ENCODE measurements at regions not wholly inside any gene's neighbourhood (a gene's known extent, or its start where the extent isn't known, plus 50 kb on each side); places are given as distances from the start of the nearest gene placed in this dataset.

- Mint-ChIP-seq H3K27me3 (ENCODE audit: low read depth) (no peaks in the 10 kb centered on the region), H3K27ac (no peak overlapping the region), H3K36me3 (no peaks in the 10 kb centered on the region), H3K4me3 (no peak overlapping the region), H3K9me3 (no peaks in the 10 kb centered on the region), H3K4me1 (no peaks in the 10 kb centered on the region)
- no peak for DNase-seq (ENCODE audit: low spot score in 2 of 2, unreplicated experiment in 2 of 2)
- no peak for TF ChIP-seq CTCF (IDR thresholded peaks at IDR 0.05; ENCODE audit: unreplicated experiment)
Observed at GRCh38 chr3:152710549-152710948, 124.4 kb upstream of the P2RY1 start.

DNA sequence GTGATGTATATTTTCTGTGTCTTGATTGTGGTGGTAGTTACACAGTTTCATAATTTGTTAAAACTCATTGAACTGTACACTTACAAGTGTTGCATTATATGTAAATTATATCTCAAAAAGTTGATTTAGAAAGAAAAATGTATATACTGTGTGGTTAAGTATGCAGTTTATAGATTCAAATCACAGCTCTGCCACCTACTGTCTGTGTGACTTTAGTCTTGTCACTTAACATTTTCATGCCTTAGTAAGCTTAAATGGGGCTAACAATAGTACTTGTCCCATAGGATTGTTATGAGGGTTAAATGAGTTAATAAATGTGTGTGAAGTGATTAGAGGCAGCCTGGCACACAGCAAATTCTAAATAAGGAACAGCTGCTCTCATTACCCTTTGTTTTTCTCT, 120.9 kb upstream of the P2RY1 start:
- no peaks in the 10 kb centered on the region for H3K36me3 Mint-ChIP-seq
- H3K9me3 Mint-ChIP-seq, result no peaks in the 10 kb centered on the region
- H3K4me3 Mint-ChIP-seq, result no peak overlapping the region
- H3K27me3 Mint-ChIP-seq (ENCODE audit: low read depth), result no peaks in the 10 kb centered on the region
- H3K27ac Mint-ChIP-seq, result no peak overlapping the region
- H3K4me1 Mint-ChIP-seq, result peaks cover 3% of the 10 kb centered on the region
- DNase-seq (ENCODE audit: low spot score in 2 of 2, unreplicated experiment in 2 of 2), result no peak
- no peak for TF ChIP-seq CTCF (IDR thresholded peaks at IDR 0.05; ENCODE audit: unreplicated experiment)

DNA sequence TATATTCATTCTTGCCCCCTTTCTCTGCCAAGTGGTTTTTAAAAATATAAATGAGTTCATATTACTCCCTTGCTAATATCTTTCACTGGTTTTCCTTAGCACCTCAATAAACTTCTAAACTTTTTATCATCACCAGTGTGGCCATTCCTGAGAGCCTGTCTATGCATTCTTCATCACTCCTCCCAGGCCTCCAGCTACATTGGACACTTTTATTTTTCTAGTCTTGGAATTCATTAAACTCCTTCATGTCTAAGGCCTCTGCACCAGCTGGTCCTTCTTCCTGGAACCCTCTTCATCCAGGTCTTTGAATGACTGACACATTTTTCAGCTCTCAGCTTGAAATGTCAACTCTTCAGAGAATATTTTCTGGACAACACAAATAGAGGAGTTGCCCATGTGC, 120.4 kb upstream of the P2RY1 start:
- Mint-ChIP-seq H3K4me3 (no peak overlapping the region), H3K27ac (no peak overlapping the region), H3K9me3 (no peaks in the 10 kb centered on the region), H3K36me3 (no peaks in the 10 kb centered on the region), H3K27me3 (ENCODE audit: low read depth) (no peaks in the 10 kb centered on the region), H3K4me1 (peaks cover 6% of the 10 kb centered on the region)
- TF ChIP-seq CTCF (IDR thresholded peaks at IDR 0.05; ENCODE audit: unreplicated experiment), result no peak
- no peak for DNase-seq (ENCODE audit: low spot score in 2 of 2, unreplicated experiment in 2 of 2)

DNA sequence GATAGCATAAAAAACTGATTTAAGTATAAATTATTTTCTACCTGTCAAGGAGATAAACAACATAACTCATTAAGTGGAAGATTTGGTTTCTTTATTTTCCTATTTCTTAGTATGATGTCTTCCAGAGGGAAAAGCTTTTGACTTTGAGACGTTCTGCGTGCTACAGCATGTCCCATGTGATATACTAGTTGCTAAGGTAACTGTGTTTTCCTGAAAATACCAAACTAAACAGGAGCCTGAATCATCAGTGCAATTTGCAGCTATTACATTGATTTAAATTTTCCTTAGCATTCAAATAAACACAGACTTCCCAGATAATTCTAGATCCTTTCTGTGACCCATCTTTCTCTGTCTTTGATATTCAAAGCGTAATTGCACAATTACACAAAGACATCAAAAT, 117.7 kb upstream of the P2RY1 start:
- Mint-ChIP-seq H3K36me3 (peaks cover 3% of the 10 kb centered on the region), H3K4me3 (no peak overlapping the region), H3K4me1 (peaks cover 6% of the 10 kb centered on the region), H3K27me3 (ENCODE audit: low read depth) (no peaks in the 10 kb centered on the region), H3K9me3 (peaks cover 7% of the 10 kb centered on the region), H3K27ac (no peak overlapping the region)
- no peak for DNase-seq (ENCODE audit: low spot score in 2 of 2, unreplicated experiment in 2 of 2)
- TF ChIP-seq CTCF (IDR thresholded peaks at IDR 0.05; ENCODE audit: unreplicated experiment), result no peak

- H3K4me1 Mint-ChIP-seq, result peaks cover 6% of the 10 kb centered on the region
- H3K36me3 Mint-ChIP-seq, result peaks cover 3% of the 10 kb centered on the region
- no peak for DNase-seq (ENCODE audit: low spot score in 2 of 2, unreplicated experiment in 2 of 2)
- H3K9me3 Mint-ChIP-seq, result peaks cover 7% of the 10 kb centered on the region
- H3K4me3 Mint-ChIP-seq, result no peak overlapping the region
- H3K27ac Mint-ChIP-seq, result no peak overlapping the region
- TF ChIP-seq CTCF (IDR thresholded peaks at IDR 0.05; ENCODE audit: unreplicated experiment), result no peak
- no peaks in the 10 kb centered on the region for H3K27me3 Mint-ChIP-seq (ENCODE audit: low read depth)
Observed at GRCh38 chr3:152718810-152719209, 116.1 kb upstream of the P2RY1 start.

DNA sequence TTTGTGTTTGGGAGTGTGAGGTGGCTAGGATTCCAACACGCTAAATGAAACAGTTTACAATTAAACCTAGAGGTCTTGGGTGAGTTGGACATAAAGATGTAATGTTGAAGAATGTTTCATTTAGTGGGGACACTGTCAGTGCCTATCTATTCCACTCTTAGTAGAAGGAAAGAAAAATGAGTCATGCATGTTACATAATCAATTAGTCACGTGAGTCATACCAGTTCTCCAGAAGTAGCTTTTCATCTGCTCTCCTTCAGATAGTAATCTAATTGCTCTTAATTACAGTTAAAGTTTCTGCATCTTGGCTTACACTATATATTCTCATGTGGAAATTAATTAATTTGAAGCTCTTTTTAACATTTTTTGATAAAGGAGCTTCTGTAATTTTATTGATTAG, 115.7 kb upstream of the P2RY1 start:
- H3K27ac Mint-ChIP-seq, result no peak overlapping the region
- DNase-seq (ENCODE audit: low spot score in 2 of 2, unreplicated experiment in 2 of 2), result no peak
- peaks cover 6% of the 10 kb centered on the region for H3K4me1 Mint-ChIP-seq
- peaks cover 7% of the 10 kb centered on the region for H3K9me3 Mint-ChIP-seq
- peaks cover 3% of the 10 kb centered on the region for H3K36me3 Mint-ChIP-seq
- H3K27me3 Mint-ChIP-seq (ENCODE audit: low read depth), result no peaks in the 10 kb centered on the region
- no peak overlapping the region for H3K4me3 Mint-ChIP-seq
- TF ChIP-seq CTCF (IDR thresholded peaks at IDR 0.05; ENCODE audit: unreplicated experiment), result no peak

All from mesothelial cell of epicardium (in vitro differentiated cells).